ENCODE measurements at regions not wholly inside any gene's neighbourhood (a gene's known extent, or its start where the extent isn't known, plus 50 kb on each side); places are given as distances from the start of the nearest gene placed in this dataset.

DNA sequence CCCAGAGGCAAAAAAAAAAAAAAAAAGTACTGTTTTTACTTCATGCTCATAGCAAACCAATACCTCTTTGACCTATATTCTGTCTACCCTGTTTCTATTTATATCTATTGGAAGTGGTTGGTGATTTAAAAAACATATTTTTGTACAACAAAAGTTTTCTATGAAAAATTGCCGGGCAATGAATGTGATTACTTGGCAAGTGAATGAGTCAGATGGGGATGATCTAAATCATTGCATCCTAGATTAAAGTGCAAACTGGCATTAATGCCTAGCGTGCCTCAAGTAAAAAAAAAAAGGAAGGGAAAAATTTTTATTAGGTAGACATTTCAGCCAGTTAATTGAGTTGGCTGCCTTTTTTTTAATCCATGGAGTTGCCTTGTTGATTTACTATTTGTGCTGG lies 500.6 kb downstream of the KCTD12 start:
- TF ChIP-seq EP300 (IDR thresholded peaks at IDR 0.05): no peak
- TF ChIP-seq, protein P1, sequence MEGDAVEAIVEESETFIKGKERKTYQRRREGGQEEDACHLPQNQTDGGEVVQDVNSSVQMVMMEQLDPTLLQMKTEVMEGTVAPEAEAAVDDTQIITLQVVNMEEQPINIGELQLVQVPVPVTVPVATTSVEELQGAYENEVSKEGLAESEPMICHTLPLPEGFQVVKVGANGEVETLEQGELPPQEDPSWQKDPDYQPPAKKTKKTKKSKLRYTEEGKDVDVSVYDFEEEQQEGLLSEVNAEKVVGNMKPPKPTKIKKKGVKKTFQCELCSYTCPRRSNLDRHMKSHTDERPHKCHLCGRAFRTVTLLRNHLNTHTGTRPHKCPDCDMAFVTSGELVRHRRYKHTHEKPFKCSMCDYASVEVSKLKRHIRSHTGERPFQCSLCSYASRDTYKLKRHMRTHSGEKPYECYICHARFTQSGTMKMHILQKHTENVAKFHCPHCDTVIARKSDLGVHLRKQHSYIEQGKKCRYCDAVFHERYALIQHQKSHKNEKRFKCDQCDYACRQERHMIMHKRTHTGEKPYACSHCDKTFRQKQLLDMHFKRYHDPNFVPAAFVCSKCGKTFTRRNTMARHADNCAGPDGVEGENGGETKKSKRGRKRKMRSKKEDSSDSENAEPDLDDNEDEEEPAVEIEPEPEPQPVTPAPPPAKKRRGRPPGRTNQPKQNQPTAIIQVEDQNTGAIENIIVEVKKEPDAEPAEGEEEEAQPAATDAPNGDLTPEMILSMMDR (IDR thresholded peaks at IDR 0.05): no peak
- TF ChIP-seq POLR2AphosphoS5 (IDR thresholded peaks at IDR 0.05): no peak
- no peak for TF ChIP-seq POLR2A (IDR thresholded peaks at IDR 0.05)

Measured in sigmoid colon (tissue), 4 donors.